IMR-90 (cell line): ENCODE measurements at regions not wholly inside any gene's neighbourhood (a gene's known extent, or its start where the extent isn't known, plus 50 kb on each side); places are given as distances from the start of the nearest gene placed in this dataset.

Experiments used
- ATAC-seq: fragments of 200-7000 bp; cut with Tn5 transposase; 2 replicates; pipeline ENCODE4 v1.9.1; 2020; ENCODE audit warnings: low read depth, mild to moderate bottlenecking, moderate library complexity
- BruUV-seq: library from RNA; stranded (reverse); fragments of 400-500 nt; replicated peaks from 2 replicates; lab custom pipeline; 2021; lab: Mats Ljungman, UMichigan
- CTCF ChIA-PET: fragments of 300-600 bp; formaldehyde crosslinking; extraction: SDS; loops from one replicate; lab custom pipeline; 2021; ENCODE audit warnings: antibody characterized with exemption; lab: Yijun Ruan, JAX
- POLR2A ChIA-PET: fragments of 300-600 bp; sonication (Branson Sonifier 250); formaldehyde crosslinking; loops from one replicate; lab custom pipeline; 2022; ENCODE audit warnings: antibody characterized with exemption; ENCODE audit not compliant: unreplicated experiment; lab: Charles Lee
- DNase-seq: peaks from one replicate; pipeline ENCODE4 v3.0.0; 2013
- H2AFZ ChIP-seq: replicated peaks from 2 replicates; pipeline ENCODE3; 2013; ENCODE audit warnings: low read length, mild to moderate bottlenecking; ENCODE audit not compliant: poor library complexity
- H2AK5ac ChIP-seq: 2 replicates; pipeline ENCODE4 v1.6.1; 2013; ENCODE audit warnings: low read depth, low read length, inconsistent platforms
- H2AK9ac ChIP-seq: replicated peaks from 2 replicates; pipeline ENCODE3; 2013; ENCODE audit warnings: mild to moderate bottlenecking, low read depth, low read length, moderate library complexity; ENCODE audit not compliant: poor library complexity
- H2BK120ac ChIP-seq: 2 replicates; pipeline ENCODE4 v1.6.1; 2013; ENCODE audit warnings: low read depth, low read length, inconsistent platforms
- H2BK15ac ChIP-seq: 3 replicates; pipeline ENCODE4 v1.6.1; 2013; ENCODE audit warnings: low read depth, low read length, inconsistent platforms
- H2BK20ac ChIP-seq: 2 replicates; pipeline ENCODE4 v1.6.1; 2013; ENCODE audit warnings: low read depth, mild to moderate bottlenecking, inconsistent platforms, low read length, moderate library complexity
- H2BK5ac ChIP-seq: 2 replicates; pipeline ENCODE4 v1.6.1; 2013; ENCODE audit warnings: mild to moderate bottlenecking, low read depth, low read length, inconsistent platforms; ENCODE audit not compliant: poor library complexity, severe bottlenecking
- H3K14ac ChIP-seq: replicated peaks from 2 replicates; pipeline ENCODE4 v1.6.1; 2013; ENCODE audit warnings: low read depth, low read length, inconsistent platforms
- H3K18ac ChIP-seq: 2 replicates; pipeline ENCODE4 v1.6.1; 2013; ENCODE audit warnings: low read depth, low read length, control low read depth
- H3K23ac ChIP-seq: 2 replicates; pipeline ENCODE4 v1.6.1; 2013; ENCODE audit warnings: low read depth, low read length, inconsistent platforms
- H3K27ac ChIP-seq: 2 replicates; pipeline ENCODE4 v1.5.1; 2013; ENCODE audit warnings: mild to moderate bottlenecking, control low read depth, low read length; ENCODE audit not compliant: insufficient read depth
- H3K27me3 ChIP-seq: 2 replicates; pipeline ENCODE4 v1.6.1; 2013; ENCODE audit warnings: low read length; ENCODE audit not compliant: control insufficient read depth, insufficient read depth
- H3K36me3 ChIP-seq: 2 replicates; pipeline ENCODE4 v1.6.1; 2013; ENCODE audit warnings: low read length, mixed read lengths; ENCODE audit not compliant: control insufficient read depth, insufficient read depth
- H3K4ac ChIP-seq: 2 replicates; pipeline ENCODE4 v1.6.1; 2013; ENCODE audit warnings: low read depth, low read length, inconsistent platforms
- H3K4me1 ChIP-seq: 2 replicates; pipeline ENCODE4 v1.6.1; 2013; ENCODE audit warnings: low read length, mixed read lengths; ENCODE audit not compliant: control insufficient read depth, insufficient read depth
- H3K4me2 ChIP-seq: 2 replicates; pipeline ENCODE4 v1.6.1; 2013; ENCODE audit warnings: low read depth, mild to moderate bottlenecking, control low read depth, low read length, moderate library complexity
- H3K4me3 ChIP-seq: 2 replicates; pipeline ENCODE4 v1.5.1; 2013; ENCODE audit warnings: low read depth, mild to moderate bottlenecking, control low read depth, low read length, moderate library complexity; ENCODE audit not compliant: insufficient read depth
- H3K56ac ChIP-seq: 2 replicates; pipeline ENCODE4 v1.6.1; 2013; ENCODE audit warnings: low read length, inconsistent platforms; ENCODE audit not compliant: insufficient read depth; ENCODE audit errors: extremely low read depth
- H3K79me1 ChIP-seq, 2 experiments: 2 replicates each; pipeline ENCODE4 v1.6.1; 2013; ENCODE audit warnings: low read length in 2 of 2, inconsistent platforms in 1 of 2, low read depth in 1 of 2
- H3K9ac ChIP-seq: 2 replicates; pipeline ENCODE4 v1.6.1; 2013; ENCODE audit warnings: low read depth, low read length, control low read depth
- H3K9me1 ChIP-seq: 2 replicates; pipeline ENCODE4 v1.6.1; 2013; ENCODE audit warnings: low read length, inconsistent platforms; ENCODE audit not compliant: insufficient read depth
- H3K9me3 ChIP-seq: 2 replicates; pipeline ENCODE4 v1.6.1; 2013; ENCODE audit warnings: low read length; ENCODE audit not compliant: control insufficient read depth, insufficient read depth
- H4K20me1 ChIP-seq: 2 replicates; pipeline ENCODE4 v1.6.1; 2013; ENCODE audit warnings: low read length, inconsistent platforms; ENCODE audit not compliant: insufficient read depth
- H4K5ac ChIP-seq: 2 replicates; pipeline ENCODE4 v1.6.1; 2013; ENCODE audit warnings: mild to moderate bottlenecking, low read depth, low read length, control low read depth
- H4K8ac ChIP-seq, 2 experiments: 2 replicates each; pipeline ENCODE4 v1.6.1; 2013; ENCODE audit warnings: low read depth in 2 of 2, low read length in 2 of 2, control low read depth in 1 of 2, inconsistent platforms in 1 of 2
- H4K91ac ChIP-seq: 2 replicates; pipeline ENCODE4 v1.6.1; 2013; ENCODE audit warnings: low read depth, low read length, inconsistent platforms; ENCODE audit not compliant: insufficient read depth
- CEBPB ChIP-seq: IDR thresholded peaks from 2 replicates; pipeline ENCODE4 v1.6.1; 2012; ENCODE audit warnings: low read depth, low read length, improper control_type of control experiment
- FOS ChIP-seq: fragments of 150-350 bp; IDR thresholded peaks from 2 replicates; pipeline ENCODE4 v1.6.1; 2016; ENCODE audit warnings: low read depth, low read length
- MAFK ChIP-seq: IDR thresholded peaks from 2 replicates; pipeline ENCODE4 v1.6.1; 2012; ENCODE audit warnings: low read depth, low read length, improper control_type of control experiment
- MAZ ChIP-seq: IDR thresholded peaks from 2 replicates; pipeline ENCODE4 v1.6.1; 2012; ENCODE audit warnings: low read depth, mild to moderate bottlenecking, low read length, improper control_type of control experiment, moderate library complexity, borderline replicate concordance
- MXI1 ChIP-seq: IDR thresholded peaks from 2 replicates; pipeline ENCODE4 v1.6.1; 2012; ENCODE audit warnings: low read depth, mild to moderate bottlenecking, low read length, moderate library complexity, borderline replicate concordance
- NFE2L2 ChIP-seq: fragments of 150-350 bp; IDR thresholded peaks from 2 replicates; pipeline ENCODE4 v1.6.1; 2016; ENCODE audit warnings: low read depth, mild to moderate bottlenecking, low read length
- POLR2A ChIP-seq: IDR thresholded peaks from 2 replicates; pipeline ENCODE4 v1.6.1; 2012; ENCODE audit warnings: mild to moderate bottlenecking, low read depth, low read length
- RFX5 ChIP-seq: IDR thresholded peaks from 2 replicates; pipeline ENCODE4 v1.8.0; 2012; ENCODE audit warnings: low read depth, mild to moderate bottlenecking, low read length, moderate library complexity
- WGBS, 2 experiments: methylation state at CpG; one replicate each; pipeline versions ENCODE4 v1.1.5 to v1.1.7; 2013; ENCODE audit warnings: missing lambda C conversion rate in 2 of 2; ENCODE audit not compliant: insufficient read length in 1 of 2; ENCODE audit errors: extremely low coverage in 2 of 2; 5-methylcytosine and 5-hydroxymethylcytosine counted together
- dilution Hi-C: fragments of 300-500 bp; cut with HindIII; formaldehyde crosslinking; loops from one replicate; pipeline ENCODE4 v1.14.3; 2018; ENCODE audit warnings: low sequenced_read_pairs; ENCODE audit not compliant: unreplicated experiment
- in situ Hi-C: fragments of 300-500 bp; cut with MboI; formaldehyde crosslinking; loops from 3 replicates; pipeline ENCODE4 v1.14.3; 2019; ENCODE audit warnings: low sequenced_read_pairs, inconsistent platforms, mixed read lengths
- intact Hi-C: fragments of 100-400 bp; cut with micrococcal nuclease; formaldehyde crosslinking; loops from 2 replicates; pipeline ENCODE4 v1.10.0; 2022
- TF ChIP-seq, protein P1 (sequence below): conservative IDR thresholded peaks from 2 replicates; pipeline ENCODE4 v1.5.1; 2012; ENCODE audit warnings: mild to moderate bottlenecking, low read depth, low read length, improper control_type of control experiment

DNA sequence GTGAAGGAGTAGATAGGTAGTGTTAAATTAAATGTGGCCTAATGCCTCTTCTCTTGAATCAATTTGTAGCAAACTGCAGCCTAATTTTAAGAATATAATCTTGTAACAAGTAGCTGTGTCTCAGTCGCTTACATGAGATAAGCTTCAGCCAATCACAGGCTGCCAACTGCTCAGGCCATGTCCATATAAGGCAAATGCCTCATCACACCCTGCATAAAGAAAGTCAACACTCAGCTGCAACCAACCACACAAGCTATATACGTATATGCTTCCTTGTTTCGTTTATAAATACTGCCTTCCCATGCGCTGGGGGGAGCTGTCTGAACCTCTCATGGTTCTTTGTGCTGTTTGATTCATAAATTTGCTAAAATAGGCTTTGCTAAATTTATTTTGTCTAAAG, 476.3 kb downstream of the TRIB2 start:
- no peak overlapping the region for H2BK5ac ChIP-seq
- no peak for TF ChIP-seq POLR2A
- TF ChIP-seq MAFK = no peak
- TF ChIP-seq, protein P1, sequence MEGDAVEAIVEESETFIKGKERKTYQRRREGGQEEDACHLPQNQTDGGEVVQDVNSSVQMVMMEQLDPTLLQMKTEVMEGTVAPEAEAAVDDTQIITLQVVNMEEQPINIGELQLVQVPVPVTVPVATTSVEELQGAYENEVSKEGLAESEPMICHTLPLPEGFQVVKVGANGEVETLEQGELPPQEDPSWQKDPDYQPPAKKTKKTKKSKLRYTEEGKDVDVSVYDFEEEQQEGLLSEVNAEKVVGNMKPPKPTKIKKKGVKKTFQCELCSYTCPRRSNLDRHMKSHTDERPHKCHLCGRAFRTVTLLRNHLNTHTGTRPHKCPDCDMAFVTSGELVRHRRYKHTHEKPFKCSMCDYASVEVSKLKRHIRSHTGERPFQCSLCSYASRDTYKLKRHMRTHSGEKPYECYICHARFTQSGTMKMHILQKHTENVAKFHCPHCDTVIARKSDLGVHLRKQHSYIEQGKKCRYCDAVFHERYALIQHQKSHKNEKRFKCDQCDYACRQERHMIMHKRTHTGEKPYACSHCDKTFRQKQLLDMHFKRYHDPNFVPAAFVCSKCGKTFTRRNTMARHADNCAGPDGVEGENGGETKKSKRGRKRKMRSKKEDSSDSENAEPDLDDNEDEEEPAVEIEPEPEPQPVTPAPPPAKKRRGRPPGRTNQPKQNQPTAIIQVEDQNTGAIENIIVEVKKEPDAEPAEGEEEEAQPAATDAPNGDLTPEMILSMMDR = no peak
- no peak for TF ChIP-seq MXI1
- TF ChIP-seq NFE2L2 = no peak
- no peak for TF ChIP-seq MAZ
- TF ChIP-seq CEBPB = no peak
- TF ChIP-seq FOS = no peak
- TF ChIP-seq RFX5 = no peak
- ATAC-seq (no peak), DNase-seq (peak; percentile 13)
- no peak overlapping the region for H3K4ac ChIP-seq
- H4K91ac ChIP-seq = no peak overlapping the region
- no peak overlapping the region for H3K23ac ChIP-seq
- ChIA-PET CTCF (interaction anchor here (0.7 kb wide), 1 partner anchor 8 kb away, joined by 3 read pairs; no protein-coding TSS in a partner anchor), POLR2A (no interaction called here)
- H3K14ac ChIP-seq = no peak overlapping the region
- H2AK5ac ChIP-seq = no peak overlapping the region
- H3K56ac ChIP-seq = no peak overlapping the region
- no peaks in the 10 kb centered on the region for H4K20me1 ChIP-seq
- BruUV-seq = no TSS peak
- intact Hi-C loops = loop anchor here (5.0 kb wide), 1 partner anchor 1439 kb away; the partner anchor contains the start of gene LRATD1
- peaks cover 4% of the 10 kb centered on the region; the same call in 1 of the 2 replicates for H3K9me3 ChIP-seq
- H4K5ac ChIP-seq = no peak overlapping the region
- no peak overlapping the region for H3K4me3 ChIP-seq
- H3K18ac ChIP-seq = no peak overlapping the region
- in situ Hi-C loops = no loop called here
- H3K4me1 ChIP-seq = no peaks in the 10 kb centered on the region
- dilution Hi-C loops = no loop called here
- no peak overlapping the region for H2BK15ac ChIP-seq
- H2AK9ac ChIP-seq = no peak overlapping the region
- WGBS, 2 experiments = no CpG with 5 or more reads among the region's 4 CpGs
- H2BK20ac ChIP-seq = no peak overlapping the region
- H3K79me1 ChIP-seq = no peaks in the 10 kb centered on the region
- H2BK120ac ChIP-seq = no peak overlapping the region
- H3K9me1 ChIP-seq = no peaks in the 10 kb centered on the region
- H4K8ac ChIP-seq = no peak overlapping the region
- H3K4me2 ChIP-seq = no peak overlapping the region
- H3K27me3 ChIP-seq = no peaks in the 10 kb centered on the region
- no peaks in the 10 kb centered on the region for H3K36me3 ChIP-seq
- H3K27ac ChIP-seq = no peak overlapping the region
- no peak overlapping the region for H3K9ac ChIP-seq
- no peak overlapping the region for H2AFZ ChIP-seq
